Activated T-helper 2 cell treated with anti-CD3 and anti-CD28 coated beads, Interferon-gamma antibody, Interleukin-2, Interleukin-4, amounts not matched to agents 10 μg/mL and 5 μg/mL and 100 μg/mL, durations not matched to agents 14 hours and 24 hours and 36 hours (primary cell): ENCODE measurements at regions not wholly inside any gene's neighbourhood (a gene's known extent, or its start where the extent isn't known, plus 50 kb on each side); places are given as distances from the start of the nearest gene placed in this dataset.

ENCODE experiments used
- DNase-seq: peaks from one replicate; pipeline ENCODE4 v3.0.0; 2021; ENCODE audit warnings: low spot score
- H3K27ac Mint-ChIP-seq: one replicate; pipeline ENCODE4 v1.8.0; 2021; ENCODE audit warnings: mixed read lengths
- H3K27me3 Mint-ChIP-seq: one replicate; pipeline ENCODE4 v1.8.0; 2021; ENCODE audit warnings: low read depth, mixed read lengths
- H3K36me3 Mint-ChIP-seq: one replicate; pipeline ENCODE4 v1.8.0; 2021; ENCODE audit warnings: low read depth, mixed read lengths
- H3K4me1 Mint-ChIP-seq: one replicate; pipeline ENCODE4 v1.8.0; 2021; ENCODE audit warnings: low read depth, mixed read lengths
- H3K4me3 Mint-ChIP-seq: one replicate; pipeline ENCODE4 v1.8.0; 2021; ENCODE audit warnings: low read depth, mild to moderate bottlenecking, moderate library complexity, mixed read lengths
- H3K9me3 Mint-ChIP-seq: one replicate; pipeline ENCODE4 v1.8.0; 2021; ENCODE audit warnings: mixed read lengths
- intact Hi-C: fragments of 100-400 bp; cut with micrococcal nuclease; formaldehyde crosslinking; loops from one replicate; pipeline ENCODE4 v1.15.1; 2023

- Mint-ChIP-seq H3K4me1 (no peaks in the 10 kb centered on the region), H3K27ac (no peak overlapping the region), H3K27me3 (peaks cover 15% of the 10 kb centered on the region), H3K9me3 (no peaks in the 10 kb centered on the region), H3K4me3 (no peak overlapping the region), H3K36me3 (no peaks in the 10 kb centered on the region)
- intact Hi-C loops, result no loop called here
- DNase-seq, result no peak
These were observed 78.5 kb downstream of the SIPA1L2 start for GRCh38 chr1:232551386-232551785.

- H3K36me3 Mint-ChIP-seq, result no peaks in the 10 kb centered on the region
These were observed 79.9 kb downstream of the SIPA1L2 start for GRCh38 chr1:232550007-232550406.

GRCh38 chr1:232548691-232549090 is 81.2 kb downstream of the SIPA1L2 start:
- Mint-ChIP-seq H3K27me3 (peaks cover 17% of the 10 kb centered on the region), H3K9me3 (no peaks in the 10 kb centered on the region), H3K36me3 (no peaks in the 10 kb centered on the region), H3K4me1 (no peaks in the 10 kb centered on the region), H3K27ac (no peak overlapping the region), H3K4me3 (no peak overlapping the region)
- intact Hi-C loops, result no loop called here
- no peak for DNase-seq

More at GRCh38 chr1:232550007-232550406, 79.9 kb downstream of the SIPA1L2 start:
- peaks cover 17% of the 10 kb centered on the region for H3K27me3 Mint-ChIP-seq
- H3K4me1 Mint-ChIP-seq, result no peaks in the 10 kb centered on the region
- intact Hi-C loops, result no loop called here
- H3K27ac Mint-ChIP-seq, result no peak overlapping the region
- H3K4me3 Mint-ChIP-seq, result no peak overlapping the region
- no peaks in the 10 kb centered on the region for H3K9me3 Mint-ChIP-seq
- DNase-seq, result no peak

GRCh38 chr1:232547938-232548484 is 81.9 kb downstream of the SIPA1L2 start:
- Mint-ChIP-seq H3K9me3 (no peaks in the 10 kb centered on the region), H3K27ac (no peak overlapping the region), H3K36me3 (no peaks in the 10 kb centered on the region), H3K4me3 (no peak overlapping the region), H3K27me3 (peaks cover 18% of the 10 kb centered on the region), H3K4me1 (no peaks in the 10 kb centered on the region)
- no peak for DNase-seq
- intact Hi-C loops, result no loop called here

GRCh38 chr1:232542633-232543593 is 87.0 kb downstream of the SIPA1L2 start:
- no peaks in the 10 kb centered on the region for H3K36me3 Mint-ChIP-seq
- no peak overlapping the region for H3K27ac Mint-ChIP-seq
- H3K27me3 Mint-ChIP-seq, result peaks cover 15% of the 10 kb centered on the region
- H3K9me3 Mint-ChIP-seq, result no peaks in the 10 kb centered on the region
- H3K4me3 Mint-ChIP-seq, result no peak overlapping the region
- intact Hi-C loops, result no loop called here
- DNase-seq, result no peak
- H3K4me1 Mint-ChIP-seq, result peaks cover 3% of the 10 kb centered on the region

GRCh38 chr1:232538943-232539302 is 91.0 kb downstream of the SIPA1L2 start:
- no peak overlapping the region for H3K4me3 Mint-ChIP-seq
- no peak overlapping the region for H3K27ac Mint-ChIP-seq
- no peaks in the 10 kb centered on the region for H3K36me3 Mint-ChIP-seq
- peaks cover 10% of the 10 kb centered on the region for H3K27me3 Mint-ChIP-seq
- no peak for DNase-seq
- no peaks in the 10 kb centered on the region for H3K9me3 Mint-ChIP-seq
- H3K4me1 Mint-ChIP-seq, result peaks cover 3% of the 10 kb centered on the region
- intact Hi-C loops, result no loop called here

- DNase-seq, result no peak
- peaks cover 3% of the 10 kb centered on the region for H3K4me1 Mint-ChIP-seq
- H3K9me3 Mint-ChIP-seq, result no peaks in the 10 kb centered on the region
- peaks cover 13% of the 10 kb centered on the region for H3K27me3 Mint-ChIP-seq
- H3K36me3 Mint-ChIP-seq, result no peaks in the 10 kb centered on the region
- intact Hi-C loops, result no loop called here
- no peak overlapping the region for H3K4me3 Mint-ChIP-seq
- no peak overlapping the region for H3K27ac Mint-ChIP-seq
These were observed 91.5 kb downstream of the SIPA1L2 start for GRCh38 chr1:232538224-232538942.

- peaks cover 21% of the 10 kb centered on the region for H3K27me3 Mint-ChIP-seq
These were observed 95.1 kb downstream of the SIPA1L2 start for GRCh38 chr1:232534552-232535517.

GRCh38 chr1:232533328-232533727 is 96.6 kb downstream of the SIPA1L2 start:
- H3K4me1 Mint-ChIP-seq, result peaks cover 9% of the 10 kb centered on the region
- DNase-seq, result no peak
- no peak overlapping the region for H3K4me3 Mint-ChIP-seq
- no peaks in the 10 kb centered on the region for H3K36me3 Mint-ChIP-seq
- no peaks in the 10 kb centered on the region for H3K9me3 Mint-ChIP-seq
- intact Hi-C loops, result no loop called here
- H3K27me3 Mint-ChIP-seq, result peaks cover 18% of the 10 kb centered on the region
- no peak overlapping the region for H3K27ac Mint-ChIP-seq

More at GRCh38 chr1:232534552-232535517, 95.1 kb downstream of the SIPA1L2 start:
- Mint-ChIP-seq H3K4me3 (no peak overlapping the region), H3K36me3 (no peaks in the 10 kb centered on the region), H3K9me3 (no peaks in the 10 kb centered on the region), H3K4me1 (peaks cover 3% of the 10 kb centered on the region), H3K27ac (no peak overlapping the region)
- intact Hi-C loops, result no loop called here
- no peak for DNase-seq

- peaks cover 9% of the 10 kb centered on the region for H3K4me1 Mint-ChIP-seq
These were observed 97.0 kb downstream of the SIPA1L2 start for GRCh38 chr1:232532901-232533300.

GRCh38 chr1:232531291-232531690 is 98.6 kb downstream of the SIPA1L2 start:
- H3K27ac Mint-ChIP-seq, result no peak overlapping the region
- peaks cover 22% of the 10 kb centered on the region for H3K27me3 Mint-ChIP-seq
- H3K9me3 Mint-ChIP-seq, result no peaks in the 10 kb centered on the region
- intact Hi-C loops, result no loop called here
- H3K36me3 Mint-ChIP-seq, result no peaks in the 10 kb centered on the region
- no peak for DNase-seq
- H3K4me1 Mint-ChIP-seq, result peaks cover 9% of the 10 kb centered on the region
- H3K4me3 Mint-ChIP-seq, result no peak overlapping the region

More at GRCh38 chr1:232532901-232533300, 97.0 kb downstream of the SIPA1L2 start:
- Mint-ChIP-seq H3K4me3 (no peak overlapping the region), H3K27me3 (peaks cover 18% of the 10 kb centered on the region), H3K9me3 (no peaks in the 10 kb centered on the region), H3K36me3 (no peaks in the 10 kb centered on the region), H3K27ac (no peak overlapping the region)
- intact Hi-C loops, result no loop called here
- DNase-seq, result no peak

- intact Hi-C loops, result no loop called here
These were observed 100.2 kb downstream of the SIPA1L2 start for GRCh38 chr1:232529747-232530146.

More at GRCh38 chr1:232529747-232530146, 100.2 kb downstream of the SIPA1L2 start:
- Mint-ChIP-seq H3K27ac (no peak overlapping the region), H3K4me3 (no peak overlapping the region), H3K9me3 (no peaks in the 10 kb centered on the region), H3K4me1 (peaks cover 9% of the 10 kb centered on the region), H3K36me3 (no peaks in the 10 kb centered on the region), H3K27me3 (peaks cover 22% of the 10 kb centered on the region)
- DNase-seq, result no peak
